Gastroesophageal sphincter (tissue), 4 donors: ENCODE measurements at regions not wholly inside any gene's neighbourhood (a gene's known extent, or its start where the extent isn't known, plus 50 kb on each side); places are given as distances from the start of the nearest gene placed in this dataset.

Experiments used
- ATAC-seq: fragments of 150-250 bp; one replicate; pipeline ENCODE4 v1.9.1; 2016; ENCODE audit warnings: mild to moderate bottlenecking, moderate library complexity
- H3K27ac ChIP-seq, 4 donors: fragments of 200-600 bp; sonication (generic) in 3 of 4; 1 replicate in 3 of 4; 2 replicates in 1 of 4; pipeline ENCODE4 v1.5.1; 2016 to 2019
- H3K27me3 ChIP-seq: fragments of 200-600 bp; sonication (generic); one replicate; pipeline ENCODE4 v1.5.1; 2019
- H3K36me3 ChIP-seq, 2 donors: fragments of 200-600 bp; sonication (generic); one replicate each; pipeline ENCODE4 v1.5.1; 2019; ENCODE audit warnings: control low read depth in 1 of 2
- H3K4me1 ChIP-seq, 3 donors: fragments of 200-600 bp; sonication (generic); 1 replicate in 2 of 3; 2 replicates in 1 of 3; pipeline ENCODE4 v1.5.1; 2016 to 2019; ENCODE audit warnings: control low read depth in 2 of 3
- H3K4me3 ChIP-seq, 2 donors: fragments of 200-600 bp; sonication (generic); one replicate each; pipeline ENCODE4 v1.5.1; 2019; ENCODE audit warnings: mild to moderate bottlenecking in 1 of 2, moderate library complexity in 1 of 2
- H3K9me3 ChIP-seq, 3 donors: fragments of 200-600 bp; sonication (generic); one replicate each; pipeline ENCODE4 v1.5.1; 2017 to 2019; ENCODE audit warnings: control low read depth in 2 of 3
- EP300 ChIP-seq: sonication (generic); formaldehyde crosslinking; IDR thresholded peaks from one replicate; pipeline ENCODE4 v1.6.1; 2017; ENCODE audit warnings: antibody characterized with exemption, mild to moderate bottlenecking
- POLR2A ChIP-seq, 2 donors: fragments of 450-650 bp; IDR thresholded peaks; one replicate each; pipeline ENCODE4 v1.6.1; 2017; ENCODE audit warnings: antibody characterized with exemption in 2 of 2, mild to moderate bottlenecking in 2 of 2, moderate library complexity in 1 of 2
- POLR2AphosphoS5 ChIP-seq: sonication (generic); formaldehyde crosslinking; IDR thresholded peaks from one replicate; pipeline ENCODE4 v1.6.1; 2017; ENCODE audit warnings: antibody characterized with exemption
- WGBS, 2 donors: methylation state at CpG; one replicate each; pipeline ENCODE4 v1.1.5; 2018; ENCODE audit warnings: low coverage in 1 of 2; 5-methylcytosine and 5-hydroxymethylcytosine counted together
- TF ChIP-seq, protein P1 (sequence below), 4 experiments: fragments of 200-600 bp in 2 of 4; fragments of 450-650 bp in 2 of 4; sonication (generic) in 1 of 4; IDR thresholded peaks; one replicate each; pipeline ENCODE4 v1.5.1; 2017 to 2019; ENCODE audit warnings: antibody characterized with exemption in 4 of 4, mild to moderate bottlenecking in 2 of 4, moderate library complexity in 2 of 4

DNA sequence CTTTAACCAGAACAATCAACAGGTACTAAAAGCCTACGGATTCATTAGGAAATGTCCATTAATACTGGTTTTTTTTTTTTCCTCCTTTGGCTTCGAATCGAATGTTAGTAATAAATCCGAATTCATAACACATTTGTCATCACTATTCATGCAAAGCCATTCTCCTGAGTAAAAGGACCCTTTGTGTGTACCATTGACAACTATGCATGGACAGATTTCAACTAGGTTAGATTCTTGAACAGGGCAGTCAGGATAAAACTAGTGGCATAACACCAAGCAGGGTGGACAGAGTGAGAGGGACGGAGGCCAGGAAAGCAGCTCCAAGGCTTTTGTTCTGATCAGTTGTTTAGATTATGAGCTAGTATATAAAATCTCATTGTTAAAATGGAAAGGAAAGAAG, 1722.0 kb upstream of the TENM3 start:
- Histone ChIP-seq H3K4me1 (no peaks in the 10 kb centered on the region), H3K9me3 (no peaks in the 10 kb centered on the region), H3K4me3 (no peak overlapping the region), H3K36me3 (no peaks in the 10 kb centered on the region), H3K27ac (no peak overlapping the region), H3K27me3 (no peaks in the 10 kb centered on the region)
- 51 to 56% methylated on average over 3 to 5 of the region's 5 CpGs for WGBS, 2 donors
- no peak for ATAC-seq
- no peak for TF ChIP-seq POLR2AphosphoS5
- no peak for TF ChIP-seq POLR2A (IDR thresholded peaks at IDR 0.05)
- TF ChIP-seq, protein P1, sequence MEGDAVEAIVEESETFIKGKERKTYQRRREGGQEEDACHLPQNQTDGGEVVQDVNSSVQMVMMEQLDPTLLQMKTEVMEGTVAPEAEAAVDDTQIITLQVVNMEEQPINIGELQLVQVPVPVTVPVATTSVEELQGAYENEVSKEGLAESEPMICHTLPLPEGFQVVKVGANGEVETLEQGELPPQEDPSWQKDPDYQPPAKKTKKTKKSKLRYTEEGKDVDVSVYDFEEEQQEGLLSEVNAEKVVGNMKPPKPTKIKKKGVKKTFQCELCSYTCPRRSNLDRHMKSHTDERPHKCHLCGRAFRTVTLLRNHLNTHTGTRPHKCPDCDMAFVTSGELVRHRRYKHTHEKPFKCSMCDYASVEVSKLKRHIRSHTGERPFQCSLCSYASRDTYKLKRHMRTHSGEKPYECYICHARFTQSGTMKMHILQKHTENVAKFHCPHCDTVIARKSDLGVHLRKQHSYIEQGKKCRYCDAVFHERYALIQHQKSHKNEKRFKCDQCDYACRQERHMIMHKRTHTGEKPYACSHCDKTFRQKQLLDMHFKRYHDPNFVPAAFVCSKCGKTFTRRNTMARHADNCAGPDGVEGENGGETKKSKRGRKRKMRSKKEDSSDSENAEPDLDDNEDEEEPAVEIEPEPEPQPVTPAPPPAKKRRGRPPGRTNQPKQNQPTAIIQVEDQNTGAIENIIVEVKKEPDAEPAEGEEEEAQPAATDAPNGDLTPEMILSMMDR (IDR thresholded peaks at IDR 0.05): no peak
- no peak for TF ChIP-seq EP300

DNA sequence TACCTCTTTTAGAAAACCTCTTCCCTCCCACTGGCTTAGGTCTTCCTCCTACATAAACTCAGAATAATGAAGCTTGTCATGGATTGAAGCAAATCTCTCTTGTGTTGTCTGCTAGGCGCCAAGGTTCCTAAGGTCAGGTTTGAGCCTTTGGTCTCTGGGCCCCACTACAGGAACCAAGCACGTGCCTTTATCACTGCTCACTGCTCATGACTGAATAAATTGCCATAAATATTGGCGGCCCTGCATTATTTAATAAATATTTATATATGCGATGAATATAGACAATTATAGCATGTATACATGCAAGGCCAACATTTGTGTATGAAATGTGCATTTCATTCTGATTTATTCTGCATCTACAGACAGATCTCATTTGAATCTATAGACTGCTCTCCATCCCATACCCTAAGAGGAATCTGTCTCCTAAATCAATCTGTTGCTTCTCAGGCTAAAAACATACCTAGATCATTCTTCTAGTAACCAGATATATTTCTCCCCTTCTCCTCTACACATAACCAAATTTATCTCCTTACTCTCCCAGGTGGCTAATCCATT, 1717.6 kb upstream of the TENM3 start:
- no peaks in the 10 kb centered on the region for H3K36me3 ChIP-seq
- H3K4me1 ChIP-seq: no peaks in the 10 kb centered on the region
- no peak overlapping the region for H3K27ac ChIP-seq
- H3K4me3 ChIP-seq: no peak overlapping the region
- WGBS, 2 donors: 78 to 94% methylated on average over 4 of the region's 4 CpGs
- H3K9me3 ChIP-seq: no peaks in the 10 kb centered on the region
- TF ChIP-seq EP300: no peak
- no peak for TF ChIP-seq POLR2AphosphoS5
- TF ChIP-seq, protein P1 (IDR thresholded peaks at IDR 0.05): no peak
- TF ChIP-seq POLR2A (IDR thresholded peaks at IDR 0.05): no peak
- no peak for ATAC-seq
- H3K27me3 ChIP-seq: no peaks in the 10 kb centered on the region

DNA sequence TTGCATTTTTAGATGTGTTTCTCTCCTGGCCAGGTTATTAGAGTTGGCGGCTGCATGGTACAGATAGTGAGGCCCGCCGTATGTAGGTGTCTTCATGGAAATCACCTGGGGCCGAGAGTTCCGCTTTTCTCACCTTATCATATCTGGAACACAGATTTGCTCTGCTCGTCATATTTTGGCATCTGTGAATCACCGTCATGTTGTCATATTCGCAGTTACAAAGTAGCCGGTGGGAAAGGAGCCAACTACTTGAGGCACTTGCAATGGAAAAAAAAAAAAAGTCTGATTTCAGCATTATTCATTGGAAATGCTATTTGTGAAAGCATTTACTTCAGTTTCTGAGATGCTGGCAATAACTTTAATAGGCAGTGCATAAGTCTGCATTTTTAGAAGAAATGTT, 1715.2 kb upstream of the TENM3 start:
- Histone ChIP-seq H3K27ac (no peak overlapping the region), H3K27me3 (no peaks in the 10 kb centered on the region), H3K4me1 (no peaks in the 10 kb centered on the region), H3K4me3 (no peak overlapping the region), H3K36me3 (no peaks in the 10 kb centered on the region), H3K9me3 (no peaks in the 10 kb centered on the region)
- no peak for ATAC-seq
- TF ChIP-seq, protein P1 (IDR thresholded peaks at IDR 0.05): no peak
- TF ChIP-seq EP300: no peak
- no peak for TF ChIP-seq POLR2AphosphoS5
- TF ChIP-seq POLR2A (IDR thresholded peaks at IDR 0.05): no peak
- WGBS, 2 donors: 82 to 84% methylated on average over 9 of the region's 9 CpGs

DNA sequence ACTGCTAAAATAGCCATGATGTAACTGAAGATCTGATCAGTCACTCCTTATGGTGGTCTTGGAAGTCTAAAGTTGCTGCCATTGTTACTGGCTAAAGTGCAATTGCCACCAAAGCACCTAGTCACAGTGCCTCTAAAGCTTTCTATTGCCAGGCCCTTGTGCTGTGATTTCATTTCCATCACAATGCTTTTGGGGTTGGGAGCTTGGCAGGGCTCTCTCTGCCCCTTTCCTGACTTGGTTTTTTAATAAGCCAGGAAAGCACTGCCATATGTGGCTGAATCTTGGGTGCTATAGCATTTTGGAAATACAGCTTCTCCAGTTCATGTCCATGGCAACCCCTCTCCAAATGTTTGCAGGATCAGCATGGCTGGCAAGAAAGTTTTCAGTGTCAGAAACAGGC, 1712.4 kb upstream of the TENM3 start:
- Histone ChIP-seq H3K27me3 (no peaks in the 10 kb centered on the region), H3K9me3 (no peaks in the 10 kb centered on the region), H3K4me3 (no peak overlapping the region), H3K27ac (no peak overlapping the region), H3K4me1 (no peaks in the 10 kb centered on the region), H3K36me3 (no peaks in the 10 kb centered on the region)
- ATAC-seq: no peak
- TF ChIP-seq EP300 (no peak), POLR2AphosphoS5 (no peak), POLR2A (IDR thresholded peaks at IDR 0.05) (no peak)
- TF ChIP-seq, protein P1 (IDR thresholded peaks at IDR 0.05): no peak

DNA sequence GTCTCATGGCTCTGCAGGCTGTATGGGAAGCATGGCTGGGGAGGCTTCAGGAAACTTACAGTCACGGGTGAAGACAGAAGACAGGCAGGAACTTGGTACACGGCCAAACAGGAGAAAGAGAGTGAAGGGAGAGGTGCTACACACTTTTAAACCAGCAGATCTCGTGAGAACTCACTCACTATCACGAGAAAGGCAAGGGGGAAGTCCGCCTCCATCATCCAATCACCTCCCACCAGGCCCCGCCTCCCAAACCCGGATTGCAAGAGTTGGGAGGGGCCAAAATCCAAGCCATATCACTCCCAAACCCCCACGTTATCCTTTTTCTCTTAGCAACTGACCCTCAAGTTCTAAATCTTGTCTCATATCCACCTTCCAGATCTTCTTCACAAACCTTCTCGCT, 1710.5 kb upstream of the TENM3 start:
- WGBS, 2 donors: 75 to 83% methylated on average over 8 of the region's 9 CpGs
- H3K27ac ChIP-seq: no peak overlapping the region
- H3K4me1 ChIP-seq: no peaks in the 10 kb centered on the region
- no peaks in the 10 kb centered on the region for H3K9me3 ChIP-seq
- H3K36me3 ChIP-seq: no peaks in the 10 kb centered on the region
- H3K27me3 ChIP-seq: no peaks in the 10 kb centered on the region
- H3K4me3 ChIP-seq: no peak overlapping the region
- TF ChIP-seq, protein P1 (IDR thresholded peaks at IDR 0.05): no peak
- TF ChIP-seq EP300 (no peak), POLR2A (IDR thresholded peaks at IDR 0.05) (no peak), POLR2AphosphoS5 (no peak)
- no peak for ATAC-seq
